ENCODE measurements at regions not wholly inside any gene's neighbourhood (a gene's known extent, or its start where the extent isn't known, plus 50 kb on each side); places are given as distances from the start of the nearest gene placed in this dataset.

- H3K27ac Mint-ChIP-seq: peak overlapping the region; percentile 71 to 92 (median 88)
- Histone ChIP-seq H3K4me1 (ENCODE audit: control insufficient read depth in 1 of 2, insufficient read depth in 2 of 2, low read length in 2 of 2) (peaks cover 53 to 58% of the 10 kb centered on the region in 2 donors), H3K9ac (ENCODE audit: insufficient read depth, low read length, poor library complexity, severe bottlenecking) (peak overlapping the region; percentile 67), H3K27me3 (ENCODE audit: control insufficient read depth in 2 of 2, insufficient read depth in 2 of 2, low read length in 2 of 2) (no peaks in the 10 kb centered on the region), H3K4me2 (replicated peaks; ENCODE audit: extremely low read depth, low read length, poor library complexity, severe bottlenecking) (peak overlapping the region; percentile 86), H3K36me3 (replicated peaks in 1 of 2; ENCODE audit: control insufficient read depth in 1 of 2, insufficient read depth in 2 of 2, low read length in 2 of 2) (no peaks in the 10 kb centered on the region), H3K27ac (ENCODE audit: low read depth in 1 of 2, low read length in 2 of 2) (peak overlapping the region; percentile 58 to 79), H2AFZ (ENCODE audit: insufficient read depth, low read depth, low read length, poor library complexity, severe bottlenecking) (peak overlapping the region; percentile 99), H4K20me1 (ENCODE audit: insufficient read depth, low read length) (no peaks in the 10 kb centered on the region), H3K4me3 (replicated peaks in 1 of 3; ENCODE audit: low read depth in 2 of 3, low read length in 3 of 3) (peak overlapping the region; percentile 40 to 81 (median 68)), H3K9me3 (replicated peaks in 1 of 2; ENCODE audit: control insufficient read depth in 1 of 2, insufficient read depth in 1 of 2, low read length in 2 of 2) (no peaks in the 10 kb centered on the region), H3K79me2 (ENCODE audit: insufficient read depth, low read length) (no peaks in the 10 kb centered on the region)
- 57% methylated on average over 10 of the region's 10 CpGs for WGBS (ENCODE audit: insufficient coverage)
- H3K4me1 Mint-ChIP-seq: peaks cover 59% of the 10 kb centered on the region
- no peaks in the 10 kb centered on the region for H3K36me3 Mint-ChIP-seq
- TF ChIP-seq CTCF (IDR thresholded peaks at IDR 0.05): no peak
- H3K9me3 Mint-ChIP-seq: peaks cover 0 to 3% (median 0%) of the 10 kb centered on the region in 7 donors
- no peaks in the 10 kb centered on the region for H3K27me3 Mint-ChIP-seq (ENCODE audit: low read depth in 3 of 3)
- H3K4me3 Mint-ChIP-seq: peak overlapping the region; percentile 75 to 77
- DNase-seq: no peak
- intact Hi-C loops (cut with micrococcal nuclease): no loop called here
Observed at GRCh38 chr2:7430421-7430868, 513.2 kb downstream of the RNF144A start.

GRCh38 chr2:7430869-7431641 is 513.8 kb downstream of the RNF144A start:
- peak overlapping the region; percentile 40 to 81 (median 68) for H3K4me3 ChIP-seq (replicated peaks in 1 of 3; ENCODE audit: low read depth in 2 of 3, low read length in 3 of 3)
- H3K9me3 ChIP-seq (replicated peaks in 1 of 2; ENCODE audit: control insufficient read depth in 1 of 2, insufficient read depth in 1 of 2, low read length in 2 of 2): no peaks in the 10 kb centered on the region
- peak overlapping the region; percentile 67 for H3K9ac ChIP-seq (ENCODE audit: insufficient read depth, low read length, poor library complexity, severe bottlenecking)
- H3K79me2 ChIP-seq (ENCODE audit: insufficient read depth, low read length): no peaks in the 10 kb centered on the region
- H3K4me1 Mint-ChIP-seq: peaks cover 63% of the 10 kb centered on the region
- 4% methylated on average over 54 of the region's 56 CpGs for WGBS (ENCODE audit: insufficient coverage)
- H3K4me2 ChIP-seq (replicated peaks; ENCODE audit: extremely low read depth, low read length, poor library complexity, severe bottlenecking): peak overlapping the region; percentile 86
- no peaks in the 10 kb centered on the region for H3K27me3 ChIP-seq (ENCODE audit: control insufficient read depth in 2 of 2, insufficient read depth in 2 of 2, low read length in 2 of 2)
- peak overlapping the region; percentile 99 for H2AFZ ChIP-seq (ENCODE audit: insufficient read depth, low read depth, low read length, poor library complexity, severe bottlenecking)
- H3K36me3 Mint-ChIP-seq: no peaks in the 10 kb centered on the region
- H3K36me3 ChIP-seq (replicated peaks in 1 of 2; ENCODE audit: control insufficient read depth in 1 of 2, insufficient read depth in 2 of 2, low read length in 2 of 2): no peaks in the 10 kb centered on the region
- peaks cover 55 to 59% of the 10 kb centered on the region in 2 donors for H3K4me1 ChIP-seq (ENCODE audit: control insufficient read depth in 1 of 2, insufficient read depth in 2 of 2, low read length in 2 of 2)
- DNase-seq: peak; percentile 64 to 70 (median 67)
- TF ChIP-seq CTCF (IDR thresholded peaks at IDR 0.05): no peak
- peak overlapping the region; percentile 58 to 79 for H3K27ac ChIP-seq (ENCODE audit: low read depth in 1 of 2, low read length in 2 of 2)
- H3K9me3 Mint-ChIP-seq: peaks cover 0 to 3% (median 0%) of the 10 kb centered on the region in 7 donors
- no peaks in the 10 kb centered on the region for H3K27me3 Mint-ChIP-seq (ENCODE audit: low read depth in 3 of 3)
- H3K4me3 Mint-ChIP-seq: peak overlapping the region; percentile 75 to 77
- H3K27ac Mint-ChIP-seq: peak overlapping the region; percentile 71 to 92 (median 88)
- intact Hi-C loops (cut with micrococcal nuclease): no loop called here
- no peaks in the 10 kb centered on the region for H4K20me1 ChIP-seq (ENCODE audit: insufficient read depth, low read length)

Measured in CD14-positive monocyte (primary cell).